SK-N-SH (cell line): ENCODE measurements at regions not wholly inside any gene's neighbourhood (a gene's known extent, or its start where the extent isn't known, plus 50 kb on each side); places are given as distances from the start of the nearest gene placed in this dataset.

Experiments used
- CTCF ChIA-PET: fragments of 300-600, 350-600 bp; formaldehyde crosslinking; extraction: SDS; loops from one replicate; lab custom pipeline; 2021; lab: Yijun Ruan, JAX
- POLR2A ChIA-PET: fragments of 350-600 bp; sonication (Branson Sonifier 250); formaldehyde crosslinking; extraction: SDS; loops from one replicate; lab custom pipeline; 2020; ENCODE audit warnings: antibody characterized with exemption, inconsistent platforms; lab: Yijun Ruan, JAX
- DNase-seq: peaks from one replicate; pipeline ENCODE4 v3.0.0; 2012
- H2AFZ ChIP-seq: fragments of 200-600 bp; sonication (generic); 2 replicates; pipeline ENCODE4 v1.8.1; 2016; ENCODE audit warnings: antibody characterized with exemption, mild to moderate bottlenecking, low read depth
- H3F3A ChIP-seq: fragments of 200-600 bp; sonication (generic); replicated peaks from 2 replicates; pipeline ENCODE3; 2016; ENCODE audit warnings: antibody characterized with exemption, mild to moderate bottlenecking; ENCODE audit not compliant: insufficient read depth
- H3K27ac ChIP-seq, 2 experiments: fragments of 200-500 bp in 1 of 2; fragments of 200-600 bp in 1 of 2; sonication (Bioruptor generic) in 1 of 2; sonication (generic), shearing (Covaris generic) in 1 of 2; 2 replicates each; pipeline versions ENCODE4 v1.5.1 to v1.6.1; 2014 to 2016; ENCODE audit warnings: low read depth in 2 of 2, inconsistent platforms in 1 of 2, low read length in 1 of 2, mild to moderate bottlenecking in 1 of 2, mixed read lengths in 1 of 2
- H3K27me3 ChIP-seq: fragments of 200-600 bp; sonication (generic), shearing (Covaris generic); 2 replicates; pipeline ENCODE4 v1.6.1; 2016; ENCODE audit warnings: mixed run types; ENCODE audit not compliant: insufficient read depth
- H3K36me3 ChIP-seq, 2 experiments: fragments of 200-500 bp in 1 of 2; fragments of 200-600 bp in 1 of 2; sonication (Bioruptor generic) in 1 of 2; sonication (generic) in 1 of 2; replicated peaks in 1 of 2; 2 replicates each; pipeline versions ENCODE3 to v1.5.1; 2014 to 2016; ENCODE audit warnings: low read length in 1 of 2, mild to moderate bottlenecking in 1 of 2; ENCODE audit not compliant: insufficient read depth in 2 of 2, control insufficient read depth in 1 of 2
- H3K4me1 ChIP-seq, 2 experiments: fragments of 200-500 bp in 1 of 2; fragments of 200-600 bp in 1 of 2; sonication (Bioruptor generic) in 1 of 2; sonication (generic), shearing (Covaris generic) in 1 of 2; 2 replicates each; pipeline versions ENCODE4 v1.5.1 to v1.6.1; 2014 to 2016; ENCODE audit warnings: low read depth in 1 of 2, low read length in 1 of 2, mixed run types in 1 of 2; ENCODE audit not compliant: insufficient read depth in 2 of 2, control insufficient read depth in 1 of 2
- H3K4me2 ChIP-seq: fragments of 200-600 bp; sonication (generic), shearing (Covaris generic); 2 replicates; pipeline ENCODE4 v1.6.1; 2017; ENCODE audit warnings: mixed run types
- H3K4me3 ChIP-seq, 2 experiments: fragments of 200-500 bp in 1 of 2; fragments of 200-600 bp in 1 of 2; sonication (Bioruptor generic) in 1 of 2; sonication (generic), shearing (Covaris generic) in 1 of 2; 2 replicates each; pipeline versions ENCODE4 v1.5.1 to v1.8.1; 2014 to 2016; ENCODE audit warnings: low read depth in 2 of 2, inconsistent platforms in 1 of 2, low read length in 1 of 2, mild to moderate bottlenecking in 1 of 2, mixed read lengths in 1 of 2, moderate library complexity in 1 of 2
- H3K79me2 ChIP-seq: fragments of 200-600 bp; sonication (generic); 2 replicates; pipeline ENCODE4 v1.8.1; 2017; ENCODE audit warnings: mild to moderate bottlenecking; ENCODE audit not compliant: insufficient read depth
- H3K9ac ChIP-seq: fragments of 200-600 bp; sonication (generic); 2 replicates; pipeline ENCODE4 v1.6.1; 2017; ENCODE audit warnings: mixed run types
- H3K9me2 ChIP-seq: fragments of 200-600 bp; sonication (generic); 2 replicates; pipeline ENCODE4 v1.6.1; 2017; ENCODE audit warnings: mixed run types
- H3K9me3 ChIP-seq: fragments of 200-600 bp; sonication (generic); 2 replicates; pipeline ENCODE4 v1.6.1; 2017; ENCODE audit warnings: mixed run types, mild to moderate bottlenecking, moderate library complexity
- H4K20me1 ChIP-seq: fragments of 200-600 bp; sonication (generic); 2 replicates; pipeline ENCODE4 v1.6.1; 2017; ENCODE audit warnings: mild to moderate bottlenecking, mixed run types; ENCODE audit not compliant: insufficient read depth
- CHD2 ChIP-seq: fragments of 150-350 bp; IDR thresholded peaks from 2 replicates; pipeline ENCODE4 v1.6.1; 2018; ENCODE audit warnings: low read length; ENCODE audit not compliant: partially characterized antibody
- EZH2phosphoT487 ChIP-seq: fragments of 200-600 bp; sonication (generic); IDR thresholded peaks from 2 replicates; pipeline ENCODE4 v1.6.1; 2017; ENCODE audit warnings: low read depth, mixed run types, mild to moderate bottlenecking, antibody characterized with exemption, moderate library complexity, borderline replicate concordance
- FOSL2 ChIP-seq: IDR thresholded peaks from 2 replicates; pipeline ENCODE4 v1.4.0; 2012; ENCODE audit warnings: low read depth, mild to moderate bottlenecking, moderate library complexity, borderline replicate concordance
- FOXJ3 ChIP-seq: sonication (generic); formaldehyde crosslinking; IDR thresholded peaks from 2 replicates; pipeline ENCODE4 v1.5.1; 2020; ENCODE audit warnings: mild to moderate bottlenecking, missing genetic modification reagents
- GATA2 ChIP-seq: sonication (generic); formaldehyde crosslinking; IDR thresholded peaks from 2 replicates; pipeline ENCODE4 v1.5.0; 2020; ENCODE audit warnings: mild to moderate bottlenecking, missing genetic modification reagents
- JUND ChIP-seq: IDR thresholded peaks from 2 replicates; pipeline ENCODE4 v1.4.0; 2012
- MXI1 ChIP-seq: IDR thresholded peaks from 2 replicates; pipeline ENCODE4 v1.6.1; 2012; ENCODE audit warnings: mild to moderate bottlenecking, low read depth, low read length, improper control_type of control experiment
- NFIC ChIP-seq: IDR thresholded peaks from 2 replicates; pipeline ENCODE4 v1.4.0; 2012; ENCODE audit warnings: borderline replicate concordance
- NRF1 ChIP-seq: IDR thresholded peaks from 2 replicates; pipeline ENCODE4 v1.6.1; 2012; ENCODE audit warnings: low read depth, mild to moderate bottlenecking, low read length
- POLR2AphosphoS5 ChIP-seq: IDR thresholded peaks from 2 replicates; pipeline ENCODE4 v1.6.1; 2012; ENCODE audit warnings: low read depth, low read length
- RAD21 ChIP-seq: IDR thresholded peaks from 2 replicates; pipeline ENCODE4 v1.6.1; 2012; ENCODE audit warnings: mild to moderate bottlenecking, low read length
- REST ChIP-seq: IDR thresholded peaks from 2 replicates; pipeline ENCODE4 v1.6.1; 2012; ENCODE audit warnings: mild to moderate bottlenecking, low read depth, low read length, moderate library complexity
- RXRA ChIP-seq: IDR thresholded peaks from 2 replicates; pipeline ENCODE4 v1.4.0; 2012; ENCODE audit warnings: low read depth, mild to moderate bottlenecking, borderline replicate concordance
- SIN3A ChIP-seq: IDR thresholded peaks from 2 replicates; pipeline ENCODE4 v1.6.1; 2012; ENCODE audit warnings: low read depth, mild to moderate bottlenecking, low read length, moderate library complexity, borderline replicate concordance
- SMC3 ChIP-seq: IDR thresholded peaks from 2 replicates; pipeline ENCODE4 v1.6.1; 2012; ENCODE audit warnings: low read depth, low read length, improper control_type of control experiment
- TAF1 ChIP-seq: IDR thresholded peaks from 2 replicates; pipeline ENCODE4 v1.6.1; 2012; ENCODE audit warnings: low read depth, mild to moderate bottlenecking, low read length, moderate library complexity, borderline replicate concordance
- USF1 ChIP-seq: IDR thresholded peaks from 2 replicates; pipeline ENCODE4 v1.4.0; 2012; ENCODE audit warnings: low read depth, borderline replicate concordance
- YY1 ChIP-seq: IDR thresholded peaks from 2 replicates; pipeline ENCODE4 v1.4.0; 2012; ENCODE audit warnings: low read depth, mild to moderate bottlenecking
- ZBTB33 ChIP-seq: IDR thresholded peaks from 2 replicates; pipeline ENCODE4 v1.4.0; 2012; ENCODE audit warnings: low read depth, borderline replicate concordance
- WGBS: methylation state at CpG from one replicate; pipeline ENCODE4 v1.1.6; 2017; ENCODE audit warnings: low lambda C conversion rate; 5-methylcytosine and 5-hydroxymethylcytosine counted together
- TF ChIP-seq, protein P1 (sequence below): fragments of 150-350 bp; IDR thresholded peaks from 2 replicates; pipeline ENCODE4 v1.6.1; 2017; ENCODE audit warnings: antibody characterized with exemption, low read length, low read depth, borderline replicate concordance

- Histone ChIP-seq H3K4me1 (no peaks in the 10 kb centered on the region; a peak in 1 of 4 replicates), H3K27me3 (no peaks in the 10 kb centered on the region; the same call in 1 of the 2 replicates), H4K20me1 (no peaks in the 10 kb centered on the region), H3K4me2 (no peak overlapping the region), H3F3A (no peaks in the 10 kb centered on the region), H3K36me3 (no peaks in the 10 kb centered on the region), H2AFZ (no peak overlapping the region), H3K9me2 (no peaks in the 10 kb centered on the region), H3K9me3 (no peaks in the 10 kb centered on the region), H3K27ac (no peak overlapping the region), H3K79me2 (no peaks in the 10 kb centered on the region), H3K9ac (no peak overlapping the region), H3K4me3 (no peak overlapping the region)
- no peak for DNase-seq
- ChIA-PET CTCF (no interaction called here), POLR2A (no interaction called here)
- TF ChIP-seq EZH2phosphoT487 = no peak
- TF ChIP-seq POLR2AphosphoS5 = no peak
- no peak for TF ChIP-seq REST
- no peak for TF ChIP-seq FOXJ3 (CRISPR knock-in tag)
- no peak for TF ChIP-seq USF1
- TF ChIP-seq MXI1 = no peak
- no peak for TF ChIP-seq SMC3
- no peak for TF ChIP-seq JUND
- TF ChIP-seq, protein P1, sequence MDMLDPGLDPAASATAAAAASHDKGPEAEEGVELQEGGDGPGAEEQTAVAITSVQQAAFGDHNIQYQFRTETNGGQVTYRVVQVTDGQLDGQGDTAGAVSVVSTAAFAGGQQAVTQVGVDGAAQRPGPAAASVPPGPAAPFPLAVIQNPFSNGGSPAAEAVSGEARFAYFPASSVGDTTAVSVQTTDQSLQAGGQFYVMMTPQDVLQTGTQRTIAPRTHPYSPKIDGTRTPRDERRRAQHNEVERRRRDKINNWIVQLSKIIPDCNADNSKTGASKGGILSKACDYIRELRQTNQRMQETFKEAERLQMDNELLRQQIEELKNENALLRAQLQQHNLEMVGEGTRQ = no peak
- no peak for TF ChIP-seq NFIC
- no peak for TF ChIP-seq ZBTB33
- no peak for TF ChIP-seq NRF1
- TF ChIP-seq TAF1 = no peak
- TF ChIP-seq FOSL2 = no peak
- no peak for TF ChIP-seq GATA2 (CRISPR knock-in tag)
- no peak for TF ChIP-seq YY1
- TF ChIP-seq SIN3A = no peak
- no peak for TF ChIP-seq CHD2
- no peak for TF ChIP-seq RXRA
- no peak for TF ChIP-seq RAD21
- 47% methylated on average over 5 of the region's 6 CpGs for WGBS
Measured at GRCh38 chr5:18792145-18792544, 1157.9 kb downstream of the TAF11L14 start.
